RWPE2 (cell line): ENCODE measurements at regions not wholly inside any gene's neighbourhood (a gene's known extent, or its start where the extent isn't known, plus 50 kb on each side); places are given as distances from the start of the nearest gene placed in this dataset.

Experiments
- ATAC-seq: fragments of 200-7000 bp; cut with Tn5 transposase; 3 replicates; pipeline ENCODE4 v1.9.1; 2021; ENCODE audit warnings: low read depth
- DNase-seq: peaks from one replicate; pipeline ENCODE4 v3.0.0-alpha.2; 2020; ENCODE audit warnings: low spot score
- H3K27ac ChIP-seq: fragments of 450-650 bp; 2 replicates; pipeline ENCODE4 v1.5.1; 2017; ENCODE audit warnings: mild to moderate bottlenecking; ENCODE audit not compliant: poor library complexity, severe bottlenecking
- H3K27me3 ChIP-seq: fragments of 250-450 bp; sonication (Bioruptor Pico); 2 replicates; pipeline ENCODE4 v1.5.1; 2021; ENCODE audit warnings: mild to moderate bottlenecking, moderate library complexity; ENCODE audit not compliant: insufficient read depth, poor library complexity, severe bottlenecking
- H3K36me3 ChIP-seq: fragments of 250-450 bp; sonication (Bioruptor Pico); 2 replicates; pipeline ENCODE4 v1.5.1; 2020; ENCODE audit warnings: low read depth, mild to moderate bottlenecking, moderate library complexity
- H3K4me1 ChIP-seq: fragments of 250-450 bp; sonication (Bioruptor Pico); 2 replicates; pipeline ENCODE4 v1.5.1; 2021; ENCODE audit warnings: mild to moderate bottlenecking, moderate library complexity; ENCODE audit not compliant: insufficient read depth, poor library complexity, severe bottlenecking
- H3K4me3 ChIP-seq: fragments of 250-450 bp; sonication (Bioruptor Pico); 2 replicates; pipeline ENCODE4 v1.5.1; 2021; ENCODE audit warnings: mild to moderate bottlenecking, moderate library complexity; ENCODE audit not compliant: severe bottlenecking
- H3K9me3 ChIP-seq: fragments of 250-450 bp; sonication (Bioruptor Pico); 2 replicates; pipeline ENCODE4 v1.5.1; 2021; ENCODE audit warnings: mild to moderate bottlenecking, moderate library complexity; ENCODE audit not compliant: severe bottlenecking
- TF ChIP-seq, protein P1 (sequence below): fragments of 450-650 bp; IDR thresholded peaks from one replicate; pipeline ENCODE4 v1.5.1; 2017; ENCODE audit warnings: mild to moderate bottlenecking, moderate library complexity; ENCODE audit not compliant: poor library complexity, severe bottlenecking

DNA sequence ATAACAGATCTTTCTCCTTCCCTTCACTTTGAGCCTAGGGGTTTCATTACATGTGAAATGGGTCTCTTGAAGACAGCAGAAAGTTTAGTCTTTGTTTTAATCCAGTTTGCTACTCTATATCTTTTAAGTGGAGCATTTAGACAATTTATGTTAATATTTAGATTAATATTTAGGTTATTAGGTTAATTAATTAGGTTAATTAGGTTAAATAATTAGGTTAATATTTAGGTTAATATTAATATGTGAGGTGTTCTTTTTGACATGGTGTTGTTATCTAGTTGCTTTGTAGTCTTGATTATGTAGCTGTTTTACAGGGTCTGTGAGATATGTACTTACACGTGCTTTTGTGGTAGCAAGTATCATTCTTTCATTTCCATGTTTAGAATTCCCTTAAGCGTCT, 312.9 kb downstream of the NEK10 start:
- TF ChIP-seq, protein P1, sequence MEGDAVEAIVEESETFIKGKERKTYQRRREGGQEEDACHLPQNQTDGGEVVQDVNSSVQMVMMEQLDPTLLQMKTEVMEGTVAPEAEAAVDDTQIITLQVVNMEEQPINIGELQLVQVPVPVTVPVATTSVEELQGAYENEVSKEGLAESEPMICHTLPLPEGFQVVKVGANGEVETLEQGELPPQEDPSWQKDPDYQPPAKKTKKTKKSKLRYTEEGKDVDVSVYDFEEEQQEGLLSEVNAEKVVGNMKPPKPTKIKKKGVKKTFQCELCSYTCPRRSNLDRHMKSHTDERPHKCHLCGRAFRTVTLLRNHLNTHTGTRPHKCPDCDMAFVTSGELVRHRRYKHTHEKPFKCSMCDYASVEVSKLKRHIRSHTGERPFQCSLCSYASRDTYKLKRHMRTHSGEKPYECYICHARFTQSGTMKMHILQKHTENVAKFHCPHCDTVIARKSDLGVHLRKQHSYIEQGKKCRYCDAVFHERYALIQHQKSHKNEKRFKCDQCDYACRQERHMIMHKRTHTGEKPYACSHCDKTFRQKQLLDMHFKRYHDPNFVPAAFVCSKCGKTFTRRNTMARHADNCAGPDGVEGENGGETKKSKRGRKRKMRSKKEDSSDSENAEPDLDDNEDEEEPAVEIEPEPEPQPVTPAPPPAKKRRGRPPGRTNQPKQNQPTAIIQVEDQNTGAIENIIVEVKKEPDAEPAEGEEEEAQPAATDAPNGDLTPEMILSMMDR: no peak
- ATAC-seq (no peak), DNase-seq (no peak)
- H3K4me3 ChIP-seq: no peak overlapping the region
- H3K36me3 ChIP-seq: no peaks in the 10 kb centered on the region
- no peaks in the 10 kb centered on the region for H3K27me3 ChIP-seq
- no peak overlapping the region for H3K27ac ChIP-seq
- H3K4me1 ChIP-seq: no peaks in the 10 kb centered on the region
- H3K9me3 ChIP-seq: peaks cover 3% of the 10 kb centered on the region

DNA sequence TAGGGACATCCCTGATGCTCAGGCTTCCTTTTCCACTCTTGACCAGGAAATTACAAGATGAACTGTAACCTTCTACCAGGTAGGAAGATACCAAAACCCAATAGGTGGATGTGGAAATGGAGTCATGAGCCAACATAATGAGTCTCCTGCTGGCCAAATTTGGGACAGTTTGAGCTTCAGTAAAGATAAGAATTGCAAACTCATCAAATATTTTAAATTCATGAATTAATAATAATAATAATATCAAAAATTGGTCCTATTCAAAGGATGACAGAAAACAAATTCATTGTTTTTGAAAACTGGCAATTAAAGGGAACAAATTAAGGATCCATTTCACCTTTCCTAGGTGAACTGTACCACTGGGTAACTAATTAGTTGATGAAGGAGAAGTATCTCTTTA, 309.7 kb downstream of the NEK10 start:
- no peak for ATAC-seq

More for the DNA sequence above, 309.7 kb downstream of the NEK10 start:
- Histone ChIP-seq H3K27me3 (no peaks in the 10 kb centered on the region), H3K36me3 (no peaks in the 10 kb centered on the region), H3K27ac (no peak overlapping the region), H3K4me1 (no peaks in the 10 kb centered on the region), H3K9me3 (peaks cover 3% of the 10 kb centered on the region), H3K4me3 (no peak overlapping the region)
- no peak for DNase-seq
- TF ChIP-seq, protein P1: no peak
